Activated T-cell treated with anti-CD3 and anti-CD28 coated beads, Interleukin-2, amount 50 U/mL, for 72 hours (primary cell): ENCODE measurements at regions not wholly inside any gene's neighbourhood (a gene's known extent, or its start where the extent isn't known, plus 50 kb on each side); places are given as distances from the start of the nearest gene placed in this dataset.

Experiments used
- ATAC-seq, 2 donors: fragments of 150-1000 bp; cut with Tn5 transposase; replicated peaks in 1 of 2; 2 replicates each; pipeline ENCODE4 v1.10.0; 2021; ENCODE audit warnings: moderate library complexity in 2 of 2, mild to moderate bottlenecking in 1 of 2
- DNase-seq, 2 donors: peaks; one replicate each; pipeline ENCODE4 v3.0.0; 2021 to 2022; ENCODE audit warnings: mixed read lengths in 1 of 2
- H3K27ac Mint-ChIP-seq: one replicate; pipeline ENCODE4 v1.8.0; 2022; ENCODE audit warnings: mild to moderate bottlenecking, moderate library complexity, mixed read lengths
- H3K27me3 Mint-ChIP-seq: one replicate; pipeline ENCODE4 v1.8.0; 2022; ENCODE audit warnings: low read depth, mixed read lengths
- H3K36me3 Mint-ChIP-seq, 2 donors: one replicate each; pipeline ENCODE4 v1.8.0; 2022; ENCODE audit warnings: mixed read lengths in 2 of 2, mild to moderate bottlenecking in 1 of 2; ENCODE audit not compliant: insufficient read depth in 2 of 2
- H3K4me1 Mint-ChIP-seq: one replicate; pipeline ENCODE4 v1.8.0; 2022; ENCODE audit warnings: low read depth, mixed read lengths
- H3K4me3 Mint-ChIP-seq, 2 donors: one replicate each; pipeline ENCODE4 v1.8.0; 2022; ENCODE audit warnings: mild to moderate bottlenecking in 2 of 2, mixed read lengths in 2 of 2, moderate library complexity in 2 of 2
- H3K9me3 Mint-ChIP-seq, 2 donors: one replicate each; pipeline ENCODE4 v1.8.0; 2022; ENCODE audit warnings: mixed read lengths in 2 of 2

DNA sequence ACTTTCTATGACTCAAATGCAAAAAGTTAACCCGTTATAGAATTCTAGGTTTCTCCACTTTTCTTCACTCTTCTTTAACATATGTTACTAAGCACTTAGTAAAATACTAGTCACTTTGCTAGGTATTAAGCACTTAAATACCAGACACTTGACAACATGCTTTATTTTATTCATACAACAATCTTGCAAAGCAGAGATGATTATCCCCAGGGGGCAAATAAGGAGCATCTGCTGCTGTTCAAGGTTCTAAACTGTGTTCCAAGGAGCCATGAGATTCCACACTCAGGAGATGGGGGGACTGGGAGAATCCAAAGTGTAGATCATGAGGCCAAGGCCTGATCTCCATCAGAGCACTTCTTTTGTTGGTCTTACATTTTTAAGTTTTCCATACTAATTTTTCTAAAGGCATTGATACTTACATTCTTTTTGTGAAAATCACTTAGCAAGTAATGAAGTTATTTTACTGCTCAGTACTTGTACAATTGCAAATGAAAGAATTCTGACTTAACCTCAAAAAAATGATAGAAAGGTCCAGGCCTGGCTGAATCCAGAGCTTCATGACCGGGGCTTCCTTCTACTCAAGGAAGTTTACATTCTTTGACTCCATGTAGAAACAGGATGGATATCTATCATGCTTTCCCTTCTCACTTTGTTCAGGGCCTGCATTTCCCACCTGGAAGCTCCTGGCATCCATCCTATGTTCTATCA is 504.4 kb upstream of the WWC1 start:
- no peak overlapping the region for H3K27ac Mint-ChIP-seq
- H3K27me3 Mint-ChIP-seq: no peaks in the 10 kb centered on the region
- H3K9me3 Mint-ChIP-seq: no peaks in the 10 kb centered on the region
- no peaks in the 10 kb centered on the region for H3K4me1 Mint-ChIP-seq
- ATAC-seq: no peak
- no peak overlapping the region for H3K4me3 Mint-ChIP-seq
- no peak for DNase-seq
- H3K36me3 Mint-ChIP-seq: no peaks in the 10 kb centered on the region

DNA sequence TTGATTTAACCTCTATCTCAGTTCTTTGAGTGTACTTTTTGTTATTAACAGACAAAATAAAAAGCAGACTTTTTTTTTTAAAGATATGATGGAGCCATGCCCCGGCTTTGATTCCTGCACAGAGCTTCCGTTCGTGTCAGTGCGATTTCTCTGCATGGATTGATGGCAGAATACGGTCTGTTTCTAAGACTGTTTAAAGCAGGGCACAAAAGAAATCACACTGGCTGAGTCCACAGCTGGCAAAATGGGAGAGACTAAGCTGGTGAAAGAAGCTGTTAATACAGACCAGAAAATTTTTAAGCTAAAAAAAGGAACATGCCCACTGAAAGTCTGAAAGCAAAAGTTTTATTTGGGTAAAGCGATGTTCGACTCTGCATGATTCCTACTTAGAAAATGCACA is 501.4 kb upstream of the WWC1 start:
- ATAC-seq (no peak), DNase-seq (no peak)
- Mint-ChIP-seq H3K9me3 (no peaks in the 10 kb centered on the region), H3K4me1 (no peaks in the 10 kb centered on the region), H3K4me3 (no peak overlapping the region), H3K27me3 (no peaks in the 10 kb centered on the region), H3K27ac (no peak overlapping the region), H3K36me3 (no peaks in the 10 kb centered on the region)

DNA sequence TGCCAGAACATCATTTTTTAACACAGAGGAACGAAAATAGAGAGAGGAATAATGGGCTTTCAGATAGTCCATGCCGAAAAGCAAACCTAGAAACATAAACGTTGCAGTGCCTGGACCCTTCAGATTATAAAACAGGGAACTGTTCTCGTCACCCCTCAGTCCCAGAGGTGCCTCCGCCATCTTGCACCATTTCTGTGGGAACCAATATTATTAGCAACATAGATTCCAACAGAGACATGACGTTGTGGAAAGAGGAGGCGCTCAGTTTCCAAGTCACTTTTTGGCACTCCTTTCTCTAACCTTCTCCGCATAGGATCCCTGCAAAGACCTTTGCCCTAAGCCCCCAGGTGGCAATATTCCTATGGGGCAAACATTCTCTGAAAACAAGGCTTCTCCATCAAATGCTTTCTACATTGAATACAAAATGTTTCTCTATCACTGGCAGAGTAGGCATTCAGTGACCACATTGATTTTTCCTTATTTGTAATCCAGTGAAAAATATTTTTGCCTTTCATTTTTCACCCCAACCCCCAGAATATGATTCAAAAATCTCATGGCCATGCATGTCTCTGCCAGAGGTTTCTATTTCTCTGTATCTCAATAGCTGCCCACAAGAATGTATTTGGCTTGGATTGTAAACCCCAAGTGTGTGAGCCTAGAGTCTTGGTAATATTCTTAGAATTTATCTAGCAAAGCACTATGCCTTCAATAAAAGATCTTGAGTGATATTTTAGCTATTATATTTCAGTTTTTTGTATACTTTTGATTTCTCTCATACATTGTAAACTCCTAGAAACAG is 500.8 kb upstream of the WWC1 start:
- no peak for DNase-seq
- no peak overlapping the region for H3K4me3 Mint-ChIP-seq
- H3K36me3 Mint-ChIP-seq: no peaks in the 10 kb centered on the region
- H3K27ac Mint-ChIP-seq: no peak overlapping the region
- no peaks in the 10 kb centered on the region for H3K4me1 Mint-ChIP-seq
- ATAC-seq: no peak
- H3K9me3 Mint-ChIP-seq: no peaks in the 10 kb centered on the region
- no peaks in the 10 kb centered on the region for H3K27me3 Mint-ChIP-seq

DNA sequence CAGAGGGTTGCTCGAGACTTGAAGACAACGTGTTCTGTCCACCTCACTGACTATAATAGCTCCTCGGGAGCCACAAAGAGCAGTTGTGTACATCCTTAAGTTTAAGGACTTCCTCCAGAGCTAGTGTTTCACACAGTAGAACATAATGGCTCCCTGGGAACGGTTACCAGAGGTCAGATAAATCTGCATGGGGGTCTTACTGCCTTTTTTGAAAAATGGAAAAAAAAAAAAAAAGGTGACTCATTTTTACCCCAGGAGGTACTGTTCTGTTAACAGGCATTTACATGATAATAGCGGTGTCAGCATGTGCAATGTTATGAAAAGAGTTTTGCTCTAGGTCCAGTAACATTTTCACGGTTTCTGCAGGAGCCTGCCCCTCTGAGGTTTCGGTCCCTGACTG is 498.9 kb upstream of the WWC1 start:
- no peaks in the 10 kb centered on the region for H3K4me1 Mint-ChIP-seq
- no peak overlapping the region for H3K4me3 Mint-ChIP-seq
- no peaks in the 10 kb centered on the region for H3K9me3 Mint-ChIP-seq
- H3K27me3 Mint-ChIP-seq: no peaks in the 10 kb centered on the region
- ATAC-seq: no peak
- no peak overlapping the region for H3K27ac Mint-ChIP-seq
- no peak for DNase-seq
- no peaks in the 10 kb centered on the region for H3K36me3 Mint-ChIP-seq

DNA sequence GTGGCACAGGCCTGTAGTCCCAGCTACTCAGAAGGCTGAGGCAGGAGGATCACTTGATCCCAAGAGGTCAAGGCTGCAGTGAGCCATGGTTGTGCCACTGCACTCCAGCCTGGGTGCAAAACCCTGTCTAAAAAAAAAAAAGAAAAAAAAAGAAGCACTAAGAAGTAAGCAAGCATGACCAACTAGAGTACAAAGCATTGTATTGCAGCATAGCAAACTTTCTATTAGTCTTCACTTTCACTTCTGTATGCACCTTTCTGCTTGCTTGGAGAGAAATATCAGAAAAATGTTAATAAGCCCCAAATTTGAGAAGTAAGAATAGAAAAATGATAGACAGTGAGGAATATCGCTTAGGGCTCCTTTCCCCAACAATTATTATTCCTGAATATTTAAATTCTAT is 497.7 kb upstream of the WWC1 start:
- no peak overlapping the region for H3K4me3 Mint-ChIP-seq
- no peaks in the 10 kb centered on the region for H3K4me1 Mint-ChIP-seq
- no peaks in the 10 kb centered on the region for H3K9me3 Mint-ChIP-seq
- no peaks in the 10 kb centered on the region for H3K27me3 Mint-ChIP-seq
- ATAC-seq (no peak), DNase-seq (no peak)
- no peak overlapping the region for H3K27ac Mint-ChIP-seq
- no peaks in the 10 kb centered on the region for H3K36me3 Mint-ChIP-seq

DNA sequence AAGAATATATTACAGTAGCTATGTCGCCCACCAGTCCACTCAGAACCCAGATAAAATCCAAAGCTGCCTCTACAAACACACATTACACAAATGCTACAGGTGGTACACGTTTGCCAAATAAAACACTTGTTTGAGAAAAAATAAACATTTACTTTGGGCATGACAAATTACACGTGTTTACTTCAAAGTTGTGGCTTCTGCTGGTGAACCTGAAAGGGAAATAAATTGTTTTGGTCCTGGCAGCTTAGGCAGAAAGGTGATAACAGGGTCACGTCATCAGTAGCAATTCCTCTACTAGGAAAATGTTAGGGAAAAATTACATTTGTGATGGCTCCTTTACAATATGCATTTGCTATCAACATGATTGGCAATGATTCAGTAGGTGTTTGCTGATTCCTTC is 497.3 kb upstream of the WWC1 start:
- H3K4me1 Mint-ChIP-seq: no peaks in the 10 kb centered on the region
- H3K9me3 Mint-ChIP-seq: no peaks in the 10 kb centered on the region
- no peak for ATAC-seq

DNA sequence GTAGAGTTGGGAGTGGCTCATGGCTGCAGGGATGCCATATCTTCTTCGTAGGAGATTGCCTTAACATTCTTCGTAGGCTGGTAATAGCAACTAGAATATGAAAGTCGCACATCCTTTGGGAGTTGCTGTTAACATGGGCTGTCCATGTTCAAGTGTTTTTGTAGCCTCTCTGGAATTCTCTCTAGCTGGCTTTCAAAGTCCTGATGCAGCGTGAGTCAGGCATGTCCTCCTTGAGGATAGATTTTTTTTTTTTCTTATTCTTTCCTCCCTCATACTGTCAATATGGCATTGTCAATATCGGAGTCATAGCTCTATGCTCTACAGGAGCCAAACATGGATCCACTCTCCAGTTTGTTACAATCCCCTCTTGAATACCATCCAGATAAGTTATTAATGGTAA is 494.8 kb upstream of the WWC1 start:
- Mint-ChIP-seq H3K4me1 (no peaks in the 10 kb centered on the region), H3K4me3 (no peak overlapping the region), H3K36me3 (no peaks in the 10 kb centered on the region), H3K27me3 (no peaks in the 10 kb centered on the region), H3K27ac (no peak overlapping the region), H3K9me3 (peaks cover 3% of the 10 kb centered on the region in 2 donors)
- no peak for ATAC-seq
- no peak for DNase-seq

More for the DNA sequence above, 497.3 kb upstream of the WWC1 start:
- H3K4me3 Mint-ChIP-seq: no peak overlapping the region
- H3K27ac Mint-ChIP-seq: no peak overlapping the region
- no peaks in the 10 kb centered on the region for H3K27me3 Mint-ChIP-seq
- no peak for DNase-seq
- H3K36me3 Mint-ChIP-seq: no peaks in the 10 kb centered on the region

DNA sequence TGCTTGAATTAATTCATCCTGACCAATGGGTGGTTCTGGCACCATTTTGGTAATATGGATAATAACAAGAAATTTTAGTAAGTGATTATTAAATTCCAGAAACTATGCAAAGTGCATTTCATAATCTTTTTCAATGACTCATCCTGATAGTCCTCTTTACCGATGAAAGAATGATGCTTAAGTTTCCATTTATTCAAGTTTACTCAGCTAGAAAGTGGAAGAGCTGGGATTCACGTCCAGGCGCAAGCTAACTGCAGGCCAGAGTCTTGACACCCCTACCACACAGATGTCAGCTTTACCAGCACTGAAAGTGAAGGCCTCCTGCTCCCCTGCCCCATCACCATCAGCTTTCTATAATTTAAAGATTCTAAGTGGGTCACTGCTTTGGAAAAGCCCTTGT is 493.5 kb upstream of the WWC1 start:
- Mint-ChIP-seq H3K36me3 (no peaks in the 10 kb centered on the region), H3K27ac (no peak overlapping the region), H3K9me3 (peaks cover 3% of the 10 kb centered on the region in 2 donors), H3K4me1 (no peaks in the 10 kb centered on the region), H3K27me3 (no peaks in the 10 kb centered on the region), H3K4me3 (no peak overlapping the region)
- DNase-seq: no peak
- no peak for ATAC-seq

DNA sequence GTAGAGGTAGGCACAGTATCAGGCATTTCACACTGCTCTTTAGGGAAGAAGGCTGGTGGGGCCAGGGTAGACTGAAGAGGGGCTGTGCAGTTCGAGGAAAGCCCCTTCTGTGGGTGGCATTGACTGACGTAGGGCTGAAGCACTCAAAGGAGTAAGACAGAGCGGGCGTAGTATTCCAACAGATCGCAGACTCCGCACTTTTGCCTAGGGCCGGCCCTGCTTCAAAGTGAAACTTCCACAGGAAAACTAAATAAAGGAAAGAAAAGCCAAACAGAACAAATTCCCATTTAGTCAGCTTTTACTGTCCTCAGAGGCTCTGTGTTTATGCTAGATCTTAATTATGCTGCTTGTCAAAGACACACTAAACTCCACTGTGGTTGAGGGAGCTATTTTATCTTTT is 493.0 kb upstream of the WWC1 start:
- no peaks in the 10 kb centered on the region for H3K36me3 Mint-ChIP-seq
- H3K27me3 Mint-ChIP-seq: no peaks in the 10 kb centered on the region
- no peak overlapping the region for H3K27ac Mint-ChIP-seq
- no peaks in the 10 kb centered on the region for H3K4me1 Mint-ChIP-seq
- DNase-seq: no peak
- peaks cover 3% of the 10 kb centered on the region in 2 donors for H3K9me3 Mint-ChIP-seq
- H3K4me3 Mint-ChIP-seq: no peak overlapping the region
- no peak for ATAC-seq

DNA sequence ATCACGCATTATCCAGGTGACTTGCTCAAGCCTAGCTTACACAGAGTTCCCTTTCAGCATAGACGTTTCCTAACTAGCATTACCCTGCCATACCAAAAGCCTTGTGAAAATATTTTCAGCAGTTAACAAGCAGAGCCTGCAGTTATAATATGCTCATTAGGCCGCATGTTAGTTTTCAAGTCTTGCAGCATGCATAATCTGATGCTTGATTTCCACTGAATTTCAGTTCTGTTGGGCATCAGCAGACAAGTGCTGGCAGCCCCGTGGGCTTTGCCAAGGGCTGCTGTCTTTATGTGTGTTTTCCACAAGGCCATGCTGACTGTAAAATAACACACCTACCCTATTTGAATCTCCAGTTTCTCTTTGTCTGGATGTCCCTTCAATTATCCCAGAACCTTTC is 491.0 kb upstream of the WWC1 start:
- Mint-ChIP-seq H3K9me3 (peaks cover 3% of the 10 kb centered on the region in 2 donors), H3K4me1 (no peaks in the 10 kb centered on the region), H3K27ac (no peak overlapping the region), H3K36me3 (no peaks in the 10 kb centered on the region), H3K27me3 (no peaks in the 10 kb centered on the region), H3K4me3 (no peak overlapping the region)
- ATAC-seq (no peak), DNase-seq (no peak)

DNA sequence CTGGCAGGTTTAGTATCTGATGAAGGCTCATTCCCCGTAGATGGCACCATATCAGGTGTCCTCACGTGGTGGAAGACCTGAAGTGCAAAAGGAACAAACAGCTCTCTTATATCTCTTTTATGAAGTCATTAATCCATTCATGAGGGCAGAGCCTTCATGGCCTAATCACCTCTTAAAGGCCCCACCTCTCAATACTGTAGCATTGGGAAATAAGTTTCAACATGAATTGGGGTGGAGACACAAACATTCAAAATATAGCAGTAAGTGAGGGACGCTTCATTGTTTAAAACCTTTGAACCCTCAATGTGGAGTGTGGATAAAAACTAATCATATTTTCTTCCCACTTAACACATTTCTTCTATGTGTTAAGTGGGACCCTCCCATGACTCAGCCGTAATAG is 489.4 kb upstream of the WWC1 start:
- no peaks in the 10 kb centered on the region for H3K4me1 Mint-ChIP-seq
- no peaks in the 10 kb centered on the region for H3K36me3 Mint-ChIP-seq
- peaks cover 3% of the 10 kb centered on the region in 2 donors for H3K9me3 Mint-ChIP-seq
- DNase-seq (no peak), ATAC-seq (no peak)
- H3K27ac Mint-ChIP-seq: no peak overlapping the region
- no peaks in the 10 kb centered on the region for H3K27me3 Mint-ChIP-seq
- no peak overlapping the region for H3K4me3 Mint-ChIP-seq

DNA sequence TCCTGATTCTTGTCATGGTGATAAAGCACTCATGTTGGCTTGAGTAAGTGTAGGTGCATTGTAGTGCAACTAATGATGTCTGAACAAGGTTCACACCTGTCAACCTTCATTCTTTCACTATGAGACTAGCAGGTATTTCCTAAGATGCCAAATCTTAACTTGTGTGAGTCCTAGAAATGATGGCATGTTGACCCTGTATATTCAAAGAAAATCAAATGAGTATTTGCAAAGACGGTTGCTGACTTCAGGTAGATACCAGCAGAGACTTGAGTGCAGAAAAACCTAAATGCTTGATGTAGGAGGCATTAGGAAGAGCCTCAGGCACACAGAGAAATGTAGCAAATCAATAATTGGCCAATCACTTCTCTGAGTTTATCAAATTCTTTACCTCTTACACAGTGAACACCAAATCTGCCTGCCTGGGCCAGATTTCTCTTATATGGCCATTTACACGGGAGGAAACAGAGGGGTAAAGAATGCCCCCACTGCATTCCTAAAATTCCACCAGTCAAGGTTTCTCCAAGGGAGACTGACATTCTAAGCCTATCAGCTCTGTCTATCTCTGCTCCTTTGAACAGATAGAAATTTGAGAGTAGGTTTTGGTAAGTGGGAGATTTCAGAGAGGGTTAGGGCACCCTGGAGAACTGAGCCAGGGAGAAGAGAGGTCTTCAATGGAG is 488.6 kb upstream of the WWC1 start:
- no peaks in the 10 kb centered on the region for H3K36me3 Mint-ChIP-seq
- H3K27me3 Mint-ChIP-seq: no peaks in the 10 kb centered on the region
- H3K27ac Mint-ChIP-seq: no peak overlapping the region
- H3K9me3 Mint-ChIP-seq: peaks cover 3% of the 10 kb centered on the region in 2 donors
- no peak overlapping the region for H3K4me3 Mint-ChIP-seq
- DNase-seq: no peak
- no peak for ATAC-seq
- no peaks in the 10 kb centered on the region for H3K4me1 Mint-ChIP-seq

DNA sequence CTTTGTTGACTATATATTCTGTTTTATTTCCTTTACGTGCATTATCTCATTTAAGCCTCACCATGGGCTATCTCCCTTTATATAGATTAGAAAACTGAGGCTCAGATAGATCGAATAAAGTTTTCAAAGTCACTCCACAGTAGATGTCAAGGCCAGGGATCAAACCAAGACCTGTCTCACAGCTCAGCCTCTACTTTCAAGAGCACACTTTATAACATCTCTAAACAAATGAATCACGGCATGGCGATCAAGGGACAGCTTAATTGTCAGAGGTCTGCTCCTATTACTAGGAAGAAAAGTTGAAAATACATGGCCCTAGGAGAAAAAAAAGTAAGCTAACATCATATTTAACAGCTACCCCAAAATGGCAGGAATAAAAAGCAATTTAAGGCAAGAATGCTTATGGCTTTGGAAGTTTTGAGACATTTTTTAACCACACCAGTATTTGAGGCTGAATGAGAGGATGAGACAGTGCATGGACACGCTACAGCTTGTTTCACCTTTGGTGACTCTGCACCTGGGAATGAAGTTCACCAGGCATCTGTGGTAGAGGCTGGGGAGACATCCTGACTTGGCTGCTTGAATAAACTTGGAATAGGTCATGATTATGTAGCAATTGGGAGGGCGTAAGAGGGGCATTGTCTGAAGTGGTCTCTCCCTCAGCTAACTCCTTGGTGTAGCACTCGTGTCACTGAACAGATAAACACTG is 486.8 kb upstream of the WWC1 start:
- Mint-ChIP-seq H3K4me1 (no peaks in the 10 kb centered on the region), H3K36me3 (no peaks in the 10 kb centered on the region), H3K9me3 (peaks cover 3% of the 10 kb centered on the region in 2 donors), H3K4me3 (no peak overlapping the region), H3K27me3 (no peaks in the 10 kb centered on the region), H3K27ac (no peak overlapping the region)
- ATAC-seq (no peak), DNase-seq (no peak)
